ENCODE measurements at regions not wholly inside any gene's neighbourhood (a gene's known extent, or its start where the extent isn't known, plus 50 kb on each side); places are given as distances from the start of the nearest gene placed in this dataset.

GRCh38 chr10:3926258-3926657 lies 141.2 kb upstream of the KLF6 start (continued):
- TF ChIP-seq, protein P1, sequence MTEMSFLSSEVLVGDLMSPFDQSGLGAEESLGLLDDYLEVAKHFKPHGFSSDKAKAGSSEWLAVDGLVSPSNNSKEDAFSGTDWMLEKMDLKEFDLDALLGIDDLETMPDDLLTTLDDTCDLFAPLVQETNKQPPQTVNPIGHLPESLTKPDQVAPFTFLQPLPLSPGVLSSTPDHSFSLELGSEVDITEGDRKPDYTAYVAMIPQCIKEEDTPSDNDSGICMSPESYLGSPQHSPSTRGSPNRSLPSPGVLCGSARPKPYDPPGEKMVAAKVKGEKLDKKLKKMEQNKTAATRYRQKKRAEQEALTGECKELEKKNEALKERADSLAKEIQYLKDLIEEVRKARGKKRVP (CRISPR knock-in tag; IDR thresholded peaks at IDR 0.05), result no peak
- TF ChIP-seq ZNF609 (CRISPR knock-in tag; IDR thresholded peaks at IDR 0.05; ENCODE audit: borderline replicate concordance) (no peak), ZNF766 (CRISPR knock-in tag; conservative IDR thresholded peaks at IDR 0.05) (0 out of 2 replicates have a peak, but pooled peaks have one; percentile 2), TRIM24 (IDR thresholded peaks at IDR 0.05) (no peak), ZNF695 (CRISPR knock-in tag; IDR thresholded peaks at IDR 0.05) (no peak), CAMTA2 (CRISPR knock-in tag; conservative IDR thresholded peaks at IDR 0.05) (no peak), TAF7 (tag; IDR thresholded peaks at IDR 0.05) (0 out of 2 replicates have a peak, but pooled peaks have one; percentile 12)

Data from K562 (cell line).